HG02973 (cell line): ENCODE measurements at regions not wholly inside any gene's neighbourhood (a gene's known extent, or its start where the extent isn't known, plus 50 kb on each side); places are given as distances from the start of the nearest gene placed in this dataset.

Experiments
- ATAC-seq: cut with Tn5 transposase; IDR thresholded peaks from one replicate; pipeline ENCODE4 v1.9.1; 2021; ENCODE audit warnings: moderate library complexity; ENCODE audit not compliant: unreplicated experiment

GRCh38 chr12:45102818-45103217 is 51.9 kb upstream of the DBX2 start:
- ATAC-seq = no peak

GRCh38 chr12:45105996-45106395 is 55.1 kb upstream of the DBX2 start:
- no peak for ATAC-seq

DNA sequence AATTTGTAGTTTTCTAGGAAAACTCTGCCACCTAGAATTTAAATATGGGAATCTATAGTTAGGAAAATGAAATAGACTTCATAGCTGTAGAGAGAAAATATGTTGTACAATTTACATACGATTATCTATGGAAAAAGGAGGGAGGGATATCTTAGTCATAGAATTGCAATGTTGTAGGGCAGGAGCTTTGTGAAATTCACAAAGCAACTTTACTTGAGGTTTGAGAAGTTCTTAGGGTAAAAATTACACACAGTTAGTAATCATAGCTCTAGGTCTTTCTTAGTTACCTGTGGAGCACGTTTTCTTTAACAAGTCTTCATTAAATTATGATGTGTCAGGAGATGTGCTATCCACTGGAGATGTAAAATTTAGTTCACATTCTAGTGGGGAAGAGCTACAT is 61.4 kb upstream of the DBX2 start:
- ATAC-seq = no peak

- ATAC-seq = no peak
Measured at GRCh38 chr12:45121224-45121623, 70.3 kb upstream of the DBX2 start.

DNA sequence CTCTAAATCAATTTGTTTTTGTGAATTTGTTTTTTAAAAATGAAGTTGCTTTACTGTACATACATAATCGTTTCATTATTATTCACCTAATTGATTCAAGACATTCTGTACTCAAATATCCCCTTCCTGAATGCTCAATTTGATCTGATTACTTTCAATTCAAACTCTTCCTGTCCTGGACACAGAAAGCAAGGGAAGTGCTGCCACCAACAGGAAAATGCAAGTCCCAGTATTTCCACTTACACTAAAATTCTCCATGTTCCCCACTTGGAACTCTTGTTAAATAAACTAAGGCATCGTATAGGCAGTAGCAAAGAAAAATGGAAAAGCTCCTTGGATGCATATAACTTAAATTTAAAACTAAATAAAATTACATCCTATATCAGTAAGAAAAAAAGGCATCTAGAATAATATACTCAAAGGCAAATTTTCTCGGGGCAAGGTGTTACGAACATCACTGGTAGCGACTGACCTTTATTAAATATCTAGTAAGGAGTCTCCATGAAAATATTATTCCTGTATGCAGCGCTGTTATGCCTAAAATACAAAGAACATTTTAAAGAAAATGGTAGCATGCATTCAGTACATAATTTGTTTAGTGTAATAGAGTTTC is 72.0 kb upstream of the DBX2 start:
- ATAC-seq = no peak

- ATAC-seq = no peak
Measured at GRCh38 chr12:45124485-45125155, 73.7 kb upstream of the DBX2 start.

GRCh38 chr12:45125997-45126396 is 75.1 kb upstream of the DBX2 start:
- no peak for ATAC-seq

GRCh38 chr12:45128637-45129036 is 77.7 kb upstream of the DBX2 start:
- ATAC-seq = no peak

DNA sequence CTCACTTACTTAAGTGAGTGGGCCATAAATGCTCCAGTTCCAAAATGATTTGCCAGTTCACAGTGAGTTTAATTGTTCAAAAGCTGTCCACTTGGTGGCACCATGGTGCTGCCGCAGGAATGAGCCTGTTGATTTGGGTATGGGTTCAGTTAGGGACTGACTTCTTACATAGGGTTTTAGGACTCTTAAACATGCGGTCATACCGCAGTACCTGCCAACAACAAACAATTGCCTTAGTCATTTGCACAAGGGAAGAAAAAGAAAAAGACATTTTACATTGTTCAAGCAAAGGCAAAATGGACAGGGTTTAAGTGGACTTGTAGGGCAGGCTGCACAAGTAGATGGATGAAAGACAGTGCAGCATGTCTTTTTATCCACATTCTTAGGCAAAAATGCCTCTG is 80.0 kb upstream of the DBX2 start:
- peak; percentile 79 for ATAC-seq

DNA sequence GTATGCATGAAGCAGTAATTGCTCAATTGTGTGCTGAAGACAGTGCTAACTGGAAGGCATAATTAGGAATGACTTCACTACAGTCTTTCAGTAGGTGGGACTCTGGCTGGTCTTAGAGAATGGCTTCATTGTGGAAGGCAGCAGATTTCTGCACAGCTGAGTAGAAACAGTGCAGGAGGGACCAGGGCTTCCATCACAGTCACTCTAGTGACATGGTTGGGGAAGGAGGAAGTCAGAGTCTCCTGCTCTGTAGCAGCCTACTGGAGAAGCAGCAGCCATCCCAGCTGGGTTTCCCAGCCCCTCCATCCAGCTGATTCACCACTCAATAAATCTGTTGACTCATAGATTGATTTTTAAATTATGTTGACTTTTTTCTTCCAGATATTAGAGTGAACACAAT is 80.6 kb upstream of the DBX2 start:
- no peak for ATAC-seq

GRCh38 chr12:45138609-45139008 is 77.3 kb upstream of the ANO6 start:
- ATAC-seq = no peak

GRCh38 chr12:45148006-45148405 is 67.9 kb upstream of the ANO6 start:
- ATAC-seq = no peak

GRCh38 chr12:45148619-45149018 is 67.3 kb upstream of the ANO6 start:
- no peak for ATAC-seq

DNA sequence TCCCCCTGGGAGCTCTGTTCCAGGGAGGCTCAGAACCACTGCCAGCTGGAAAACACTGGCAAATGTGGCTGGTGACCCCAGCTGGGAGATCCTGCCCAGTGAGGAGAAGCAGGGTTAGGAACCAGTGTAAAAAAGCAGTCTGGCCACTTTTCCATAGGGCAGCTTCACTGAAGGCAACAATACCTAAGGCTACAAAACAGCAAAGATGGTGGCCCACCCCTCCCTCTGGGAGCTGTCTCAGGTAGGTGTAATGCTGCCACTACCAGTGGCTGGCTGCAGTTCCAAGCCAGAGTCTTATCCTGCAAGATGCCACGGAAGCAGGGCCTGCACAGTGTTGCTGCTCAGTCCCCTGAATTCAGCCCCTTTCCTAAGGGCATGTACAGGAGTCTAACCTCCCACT is 50.6 kb upstream of the ANO6 start:
- ATAC-seq = no peak

GRCh38 chr12:45166056-45166455 is 49.8 kb upstream of the ANO6 start:
- no peak for ATAC-seq
